NT2/D1 (cell line): ENCODE measurements at regions not wholly inside any gene's neighbourhood (a gene's known extent, or its start where the extent isn't known, plus 50 kb on each side); places are given as distances from the start of the nearest gene placed in this dataset.

ENCODE experiments used
- SUZ12 ChIP-seq: IDR thresholded peaks from 2 replicates; pipeline ENCODE4 v1.6.1; 2011; ENCODE audit not compliant: insufficient read length, insufficient read depth; ENCODE audit errors: extremely low read depth
- YY1 ChIP-seq: IDR thresholded peaks from 2 replicates; pipeline ENCODE4 v1.6.1; 2011; ENCODE audit not compliant: insufficient read length, insufficient read depth
- ZNF274 ChIP-seq: IDR thresholded peaks from 2 replicates; pipeline ENCODE4 v1.6.1; 2011; ENCODE audit warnings: mild to moderate bottlenecking, low read depth, low read length

DNA sequence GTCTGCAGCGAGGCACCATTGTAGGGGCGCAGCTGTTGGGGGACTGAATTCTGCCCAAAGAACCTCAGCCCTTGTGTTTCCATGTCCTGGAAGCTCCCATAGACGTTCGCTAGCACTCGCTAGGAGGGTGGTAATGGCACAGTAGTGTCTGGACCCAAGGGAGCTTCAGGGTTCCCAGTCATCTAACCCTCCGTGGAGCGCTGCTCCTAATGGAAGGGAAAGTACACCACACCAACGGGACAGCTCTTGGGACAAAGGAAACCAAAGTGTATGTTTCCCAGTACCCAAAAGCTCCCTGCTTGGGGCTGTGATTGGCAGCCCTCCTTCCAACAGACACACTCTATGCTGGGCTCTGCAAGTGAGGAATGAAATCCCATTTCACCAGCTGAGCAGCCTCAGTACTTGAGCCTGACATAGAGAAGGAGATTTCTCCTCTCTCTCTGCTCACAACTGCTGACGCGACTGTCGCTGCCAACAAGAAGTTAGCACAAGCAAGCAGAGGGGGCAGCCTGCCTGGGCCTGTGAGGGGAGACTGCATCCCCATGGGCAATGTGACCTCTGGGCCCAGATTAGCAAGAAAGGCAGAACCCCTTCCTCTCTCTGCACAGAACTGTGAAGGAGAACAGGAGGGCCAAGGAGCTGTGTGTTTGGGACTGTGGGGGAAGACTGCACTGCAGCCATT, 67.6 kb upstream of the SMARCAD1 start:
- TF ChIP-seq YY1 (no peak), ZNF274 (no peak), SUZ12 (no peak)
